HG02870 (cell line): ENCODE measurements at regions not wholly inside any gene's neighbourhood (a gene's known extent, or its start where the extent isn't known, plus 50 kb on each side); places are given as distances from the start of the nearest gene placed in this dataset.
"Not testable (repeated sequence)": the region's sequence is repeated elsewhere in the genome, so short reads cannot be mapped to it uniquely, and the experiment has no call there.

Experiments used
- ATAC-seq: cut with Tn5 transposase; IDR thresholded peaks from one replicate; pipeline ENCODE4 v1.9.1; 2021; ENCODE audit warnings: mild to moderate bottlenecking, moderate library complexity; ENCODE audit not compliant: unreplicated experiment

GRCh38 chr3:99586701-99587100 is 51.7 kb upstream of the COL8A1 start:
- ATAC-seq: no peak

GRCh38 chr3:99579965-99580364 is 58.4 kb upstream of the COL8A1 start:
- peak; percentile 61 for ATAC-seq

- no peak for ATAC-seq
Observed at GRCh38 chr3:99579246-99579645, 59.1 kb upstream of the COL8A1 start.

GRCh38 chr3:99578339-99578970 is 59.9 kb upstream of the COL8A1 start:
- no peak for ATAC-seq

GRCh38 chr3:99576904-99577559 is 61.4 kb upstream of the COL8A1 start:
- no peak for ATAC-seq

- no peak for ATAC-seq
Observed at GRCh38 chr3:99575683-99576082, 62.7 kb upstream of the COL8A1 start.

- ATAC-seq: no peak
Observed at GRCh38 chr3:99570061-99570460, 68.3 kb upstream of the COL8A1 start.

- no peak for ATAC-seq
Observed at GRCh38 chr3:99568663-99569335, 69.6 kb upstream of the COL8A1 start.

- ATAC-seq: no peak
Observed at GRCh38 chr3:99565331-99565730, 73.1 kb upstream of the COL8A1 start.

GRCh38 chr3:99562990-99563607 is 75.3 kb upstream of the COL8A1 start:
- ATAC-seq: no peak

GRCh38 chr3:99562138-99562537 is 76.3 kb upstream of the COL8A1 start:
- ATAC-seq: no peak

GRCh38 chr3:99561056-99561455 is 77.3 kb upstream of the COL8A1 start:
- no peak for ATAC-seq

GRCh38 chr3:99559196-99559595 is 79.2 kb upstream of the COL8A1 start:
- ATAC-seq: no peak

GRCh38 chr3:99555885-99556284 is 82.5 kb upstream of the COL8A1 start:
- not testable (repeated sequence) for ATAC-seq

GRCh38 chr3:99551520-99551919 is 86.9 kb upstream of the COL8A1 start:
- no peak for ATAC-seq

- no peak for ATAC-seq
Observed at GRCh38 chr3:99549957-99550603, 88.3 kb upstream of the COL8A1 start.

- no peak for ATAC-seq
Observed at GRCh38 chr3:99549220-99549619, 89.2 kb upstream of the COL8A1 start.

- ATAC-seq: no peak
Observed at GRCh38 chr3:99548674-99549073, 89.7 kb upstream of the COL8A1 start.

GRCh38 chr3:99545941-99546580 is 92.3 kb upstream of the COL8A1 start:
- no peak for ATAC-seq

GRCh38 chr3:99544786-99545281 is 93.6 kb upstream of the COL8A1 start:
- no peak for ATAC-seq

- no peak for ATAC-seq
Observed at GRCh38 chr3:99543796-99544195, 94.6 kb upstream of the COL8A1 start.
